HG03457 (cell line): ENCODE measurements at regions not wholly inside any gene's neighbourhood (a gene's known extent, or its start where the extent isn't known, plus 50 kb on each side); places are given as distances from the start of the nearest gene placed in this dataset.
"Not testable (repeated sequence)": the region's sequence is repeated elsewhere in the genome, so short reads cannot be mapped to it uniquely, and the experiment has no call there.

ENCODE experiments used
- ATAC-seq: cut with Tn5 transposase; IDR thresholded peaks from one replicate; pipeline ENCODE4 v1.9.1; 2021; ENCODE audit warnings: moderate number of reproducible peaks; ENCODE audit not compliant: unreplicated experiment

DNA sequence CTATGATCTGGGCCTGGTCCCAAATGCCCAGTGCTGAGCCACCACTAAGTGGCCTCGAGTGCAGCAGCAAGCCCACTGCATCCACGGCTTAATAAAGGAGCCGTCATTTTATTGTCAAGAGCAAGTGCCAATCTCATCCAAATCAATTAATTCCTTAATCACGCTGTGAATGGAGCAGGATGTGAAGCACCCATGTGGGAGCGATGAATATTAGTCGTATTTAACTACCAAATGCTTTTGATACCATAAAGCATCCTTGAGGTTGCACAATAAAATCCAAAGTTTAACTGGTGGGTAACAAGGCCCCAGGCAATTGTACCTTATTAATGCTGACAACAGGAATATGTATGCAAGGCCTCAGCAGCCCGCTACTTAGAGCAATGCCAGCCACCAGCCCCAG, 226.0 kb upstream of the C16orf82 start:
- ATAC-seq: no peak

DNA sequence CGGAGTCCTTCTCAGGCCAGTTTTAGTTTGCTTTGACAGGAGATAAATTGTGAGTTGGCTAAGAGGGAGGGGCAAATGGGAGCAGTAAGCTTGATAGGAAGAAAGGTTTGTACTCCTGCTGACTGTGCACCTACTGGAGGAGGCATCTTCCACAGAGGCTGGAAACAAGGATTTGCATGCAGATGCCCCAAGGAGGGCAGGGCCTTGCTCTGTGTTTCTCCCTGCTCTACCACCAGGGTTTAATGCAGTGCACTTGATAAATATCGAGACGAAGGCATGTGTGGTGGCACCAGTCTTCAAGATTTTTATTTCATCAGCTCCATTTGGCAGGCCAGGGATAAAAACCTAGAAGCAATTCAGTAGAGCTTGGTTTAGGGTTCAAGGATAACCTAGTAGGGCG, 210.5 kb upstream of the C16orf82 start:
- ATAC-seq: no peak

DNA sequence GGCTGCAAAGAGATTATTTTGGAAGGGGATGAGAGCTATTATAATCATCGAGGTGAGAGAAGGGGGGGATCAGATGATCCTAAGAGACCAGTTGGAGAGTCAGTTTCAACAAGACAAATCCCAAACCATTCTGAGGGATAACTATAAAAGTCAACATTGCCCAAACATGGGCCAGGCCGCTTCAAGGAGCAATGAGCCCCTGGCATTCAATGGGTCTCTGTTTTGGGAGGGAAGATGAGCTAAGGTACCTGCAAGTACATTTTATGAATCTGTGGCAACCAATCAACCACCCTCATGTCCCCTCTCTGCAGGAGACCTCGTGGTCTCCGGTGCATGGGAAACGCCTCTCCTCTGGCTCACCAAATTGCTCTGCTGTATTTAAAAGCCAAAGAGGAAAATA, 209.9 kb upstream of the C16orf82 start:
- ATAC-seq: no peak

DNA sequence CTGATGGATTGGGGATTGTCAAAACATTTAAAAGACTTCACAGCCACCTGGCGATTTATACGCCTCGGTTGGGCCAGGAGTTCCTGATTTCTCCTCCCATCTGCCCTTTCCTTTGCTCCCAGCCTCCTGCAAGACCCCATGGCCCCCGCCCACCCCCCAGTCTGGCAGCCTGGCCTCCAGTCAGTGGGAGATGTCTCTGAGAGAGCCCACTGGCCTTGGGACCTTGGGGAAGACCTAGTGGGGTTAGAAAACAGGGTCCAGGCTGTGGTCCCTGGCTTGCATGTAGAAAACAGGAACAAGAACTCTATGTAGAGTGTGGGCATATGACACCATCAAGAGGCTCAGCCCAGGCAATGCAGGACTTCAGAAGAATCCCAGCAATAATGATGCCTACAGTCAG, 209.4 kb upstream of the C16orf82 start:
- no peak for ATAC-seq

GRCh38 chr16:26860506-26860905, 206.2 kb upstream of the C16orf82 start:
- no peak for ATAC-seq

DNA sequence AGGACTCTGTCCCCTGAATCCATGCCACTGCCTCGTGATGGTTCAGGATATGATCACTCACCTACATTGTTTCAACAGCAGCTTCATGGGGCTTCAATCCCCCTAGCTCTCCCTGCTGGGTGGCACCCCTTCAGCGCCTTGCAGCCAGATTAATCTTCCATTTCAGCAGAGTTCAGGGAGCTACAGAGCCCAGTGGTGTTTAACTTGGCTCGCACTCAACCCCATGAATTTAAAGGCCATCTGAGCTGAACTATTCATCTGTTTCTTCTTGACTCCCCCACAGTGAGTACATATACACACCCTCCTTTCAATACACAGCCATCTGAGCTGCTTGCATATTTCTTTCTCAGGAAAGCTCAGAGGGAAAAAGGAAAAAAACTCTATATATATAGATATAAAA, 202.8 kb upstream of the C16orf82 start:
- no peak for ATAC-seq

DNA sequence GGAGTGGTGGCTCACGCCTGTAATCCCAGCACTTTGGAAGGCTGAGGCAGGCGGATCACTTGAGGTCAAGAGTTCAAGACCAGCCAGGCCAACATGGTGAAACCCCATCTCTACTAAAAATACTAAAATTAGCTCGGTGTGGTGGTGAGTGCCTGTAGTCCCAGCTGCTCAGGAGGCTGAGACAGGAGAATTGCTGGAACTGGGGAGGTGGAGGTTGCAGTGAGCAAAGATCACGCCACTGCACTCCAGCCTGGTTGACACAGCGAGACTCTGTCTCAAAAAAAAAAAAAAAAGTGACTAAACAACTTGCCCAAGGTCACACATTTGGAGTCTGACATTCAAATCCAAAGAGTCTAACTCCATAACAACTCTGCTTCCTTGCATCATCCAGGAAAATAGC, 192.4 kb upstream of the C16orf82 start:
- not testable (repeated sequence) for ATAC-seq

DNA sequence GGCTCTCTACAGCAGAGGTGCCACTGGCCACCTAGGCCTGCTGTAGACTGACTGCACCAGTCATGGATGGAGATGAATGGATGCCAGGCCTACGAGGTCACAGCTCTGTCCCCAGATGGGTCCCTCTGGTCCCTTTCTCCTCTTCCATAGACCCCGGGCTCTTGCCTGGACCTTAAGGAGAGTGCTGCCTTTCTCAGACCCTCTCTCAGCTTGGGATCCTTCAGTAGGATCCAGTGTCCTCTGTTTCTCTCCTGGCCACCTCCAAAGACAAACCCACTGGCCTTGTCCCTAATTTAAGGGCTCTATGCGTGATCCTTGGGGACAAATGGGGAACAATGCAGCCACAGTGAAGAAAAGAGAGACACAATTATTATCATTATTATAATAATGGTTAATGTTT, 189.3 kb upstream of the C16orf82 start:
- no peak for ATAC-seq

- ATAC-seq: no peak
Observed at GRCh38 chr16:26885674-26886073, 181.1 kb upstream of the C16orf82 start.

- no peak for ATAC-seq
Observed at GRCh38 chr16:26889740-26890139, 177.0 kb upstream of the C16orf82 start.

DNA sequence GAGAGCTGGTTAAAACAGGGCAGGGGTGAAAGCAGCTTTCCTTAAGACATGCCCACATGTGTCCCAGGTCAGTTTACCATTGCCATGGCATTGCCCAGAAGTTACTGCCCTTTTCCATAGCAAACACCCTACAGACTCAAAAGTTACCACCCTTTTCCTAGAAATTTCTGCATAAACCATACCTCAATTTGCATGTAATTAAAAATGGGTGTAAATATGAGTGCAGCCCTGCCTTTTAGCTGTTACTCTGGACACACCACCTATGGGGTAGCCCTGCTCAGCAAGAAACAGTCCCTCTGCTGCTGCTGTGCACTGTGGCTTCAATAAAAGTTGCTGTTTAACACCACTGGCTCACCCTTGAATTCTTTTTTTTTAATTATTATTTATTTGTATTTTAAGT, 168.5 kb upstream of the C16orf82 start:
- no peak for ATAC-seq

DNA sequence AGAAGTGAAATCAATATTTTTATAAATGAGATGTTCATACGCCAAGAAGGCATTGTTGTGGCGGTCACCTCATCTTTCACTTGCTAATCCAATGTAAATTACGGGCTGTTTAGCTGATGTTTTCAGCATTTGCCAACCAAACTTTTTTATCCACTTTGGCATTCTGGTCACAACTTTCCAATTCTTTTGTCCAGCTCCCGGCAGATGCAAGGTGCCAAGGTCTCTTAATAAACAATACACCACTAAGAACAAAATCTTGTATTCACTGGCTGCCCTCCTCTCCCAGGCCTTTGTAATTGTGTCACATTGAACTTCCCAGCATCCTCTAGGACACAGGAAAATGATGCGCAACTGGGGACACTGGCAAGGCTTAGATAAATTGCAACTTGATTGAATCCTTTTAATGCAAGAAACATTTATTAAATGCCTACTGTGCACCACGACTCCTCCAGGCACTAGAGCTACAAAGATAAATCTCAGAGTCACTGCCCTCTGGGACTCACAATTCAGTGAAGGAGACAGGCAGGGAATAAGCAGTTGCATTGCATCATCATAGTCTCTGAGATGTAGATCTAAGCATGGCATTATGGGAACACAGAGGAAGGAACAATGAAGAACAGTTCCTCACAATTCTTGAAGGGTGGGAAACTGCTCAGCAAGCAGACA, 165.4 kb upstream of the C16orf82 start:
- ATAC-seq: no peak

- no peak for ATAC-seq
Observed at GRCh38 chr16:26901983-26902382, 164.7 kb upstream of the C16orf82 start.

- ATAC-seq: no peak
Observed at GRCh38 chr16:26905336-26905735, 161.4 kb upstream of the C16orf82 start.

- ATAC-seq: no peak
Observed at GRCh38 chr16:26909623-26910022, 157.1 kb upstream of the C16orf82 start.

GRCh38 chr16:26911436-26911835, 155.3 kb upstream of the C16orf82 start:
- no peak for ATAC-seq

DNA sequence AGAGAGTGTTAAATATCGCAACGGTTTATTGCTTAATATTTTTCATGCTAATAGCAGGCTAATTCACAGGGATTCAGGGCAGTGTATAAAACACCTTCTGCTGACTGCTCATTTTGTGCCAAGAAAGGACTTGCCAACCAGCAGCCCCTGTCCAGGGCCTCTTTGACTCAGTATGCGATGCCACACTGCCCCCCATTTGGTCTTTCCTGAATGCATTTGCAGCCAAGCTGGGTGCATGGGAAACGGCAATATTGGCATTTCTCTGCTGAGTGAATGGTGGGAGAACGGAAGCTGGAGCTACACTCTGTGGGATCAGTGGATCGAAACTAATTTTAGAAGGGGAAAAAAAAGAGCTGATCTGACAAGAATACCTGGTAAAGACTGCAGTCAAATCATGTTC, 152.9 kb upstream of the C16orf82 start:
- ATAC-seq: no peak

DNA sequence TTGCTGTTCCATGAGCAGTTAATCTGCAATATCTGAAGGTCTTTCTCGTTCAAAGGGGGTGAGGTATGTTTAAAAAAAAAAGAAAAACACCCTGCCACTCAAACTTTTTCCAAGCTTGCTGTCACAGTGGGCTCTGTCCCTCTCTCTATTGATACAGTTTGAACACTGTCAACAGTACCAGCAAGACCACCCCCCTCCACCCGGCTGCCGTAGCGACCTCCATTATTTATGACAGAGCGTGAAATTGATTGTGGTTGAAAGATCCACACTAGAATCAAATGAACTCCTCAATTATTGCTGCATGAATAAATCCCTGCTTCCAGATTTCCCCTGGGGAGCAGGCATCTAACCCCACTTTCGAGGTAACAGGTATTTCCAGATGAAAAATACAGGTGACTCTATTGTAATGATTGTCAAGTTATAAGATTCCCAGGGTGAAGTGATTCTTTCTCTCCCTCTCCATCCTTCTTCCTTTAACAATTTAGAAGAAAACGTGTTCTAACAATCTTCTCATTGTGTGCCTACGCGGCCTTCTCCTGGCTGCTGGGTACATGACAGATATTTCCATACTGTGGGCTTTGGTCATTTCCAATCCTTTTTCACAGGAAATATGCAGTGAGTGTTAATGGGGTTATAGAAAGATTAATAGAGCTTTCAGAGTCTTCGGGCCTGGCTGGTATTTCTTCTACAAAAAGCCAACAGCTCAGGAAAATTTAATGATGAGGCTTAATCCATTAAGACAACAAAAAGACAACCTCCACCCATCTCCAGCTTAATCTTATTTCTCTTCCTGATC, 135.7 kb upstream of the C16orf82 start:
- no peak for ATAC-seq

GRCh38 chr16:26950636-26951035, 116.1 kb upstream of the C16orf82 start:
- no peak for ATAC-seq

DNA sequence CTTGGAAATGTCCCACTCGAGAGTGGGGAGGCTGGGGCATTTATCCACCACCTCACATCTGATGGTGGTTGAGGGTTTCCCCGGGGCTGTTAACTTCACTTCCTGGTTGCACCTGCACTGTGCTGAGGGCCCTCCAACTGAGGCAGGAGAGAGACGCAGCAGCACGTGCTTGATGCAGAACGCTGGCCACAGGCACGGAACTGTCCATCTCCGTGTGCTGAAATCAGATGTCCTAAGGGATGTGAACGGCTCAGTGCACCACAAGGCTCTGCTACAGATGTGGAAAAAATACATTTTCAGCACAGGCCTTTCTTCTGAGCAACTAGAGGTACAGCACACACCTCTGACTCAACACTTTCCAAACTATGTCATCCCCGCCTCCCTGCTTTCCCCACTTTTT, 114.8 kb upstream of the C16orf82 start:
- ATAC-seq: no peak

- ATAC-seq: no peak
Observed at GRCh38 chr16:26952411-26952810, 114.3 kb upstream of the C16orf82 start.

- no peak for ATAC-seq
Observed at GRCh38 chr16:26957283-26957859, 109.4 kb upstream of the C16orf82 start.
